SU-DHL-6 (cell line): ENCODE measurements at regions not wholly inside any gene's neighbourhood (a gene's known extent, or its start where the extent isn't known, plus 50 kb on each side); places are given as distances from the start of the nearest gene placed in this dataset.

Source experiments
- EZH2phosphoT487 ChIP-seq: fragments of 200-600 bp; sonication (generic), shearing (Covaris generic); conservative IDR thresholded peaks from 2 replicates; pipeline ENCODE4 v1.6.1; 2018; ENCODE audit warnings: mild to moderate bottlenecking, antibody characterized with exemption, low read length, moderate library complexity, mixed read lengths
- TF ChIP-seq, protein P1 (sequence below): fragments of 200-600 bp; sonication (generic); IDR thresholded peaks from one replicate; pipeline ENCODE4 v1.5.1; 2017; ENCODE audit warnings: antibody characterized with exemption, mild to moderate bottlenecking, low read length, moderate library complexity; ENCODE audit not compliant: insufficient read depth, poor library complexity, severe bottlenecking

DNA sequence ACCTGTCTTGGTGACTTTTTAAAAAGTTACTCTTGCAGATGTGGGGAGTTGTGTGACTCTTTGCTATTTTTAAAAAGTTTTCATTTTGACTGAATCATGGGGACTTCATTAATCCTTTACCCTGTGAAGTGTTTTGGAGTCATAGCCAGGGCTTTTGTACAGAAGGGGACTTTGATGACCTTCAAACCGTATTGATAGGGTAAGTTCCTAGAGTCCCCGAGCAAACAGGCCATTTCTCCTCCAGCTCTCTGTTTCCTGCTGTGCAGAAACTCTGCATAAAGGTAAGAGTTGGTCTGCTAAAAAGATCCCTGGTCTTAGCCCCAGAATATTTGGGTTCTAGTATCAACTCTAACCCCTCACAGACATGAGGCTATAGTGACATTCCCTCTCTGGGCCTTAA is 170.8 kb upstream of the BCL6 start:
- TF ChIP-seq, protein P1, sequence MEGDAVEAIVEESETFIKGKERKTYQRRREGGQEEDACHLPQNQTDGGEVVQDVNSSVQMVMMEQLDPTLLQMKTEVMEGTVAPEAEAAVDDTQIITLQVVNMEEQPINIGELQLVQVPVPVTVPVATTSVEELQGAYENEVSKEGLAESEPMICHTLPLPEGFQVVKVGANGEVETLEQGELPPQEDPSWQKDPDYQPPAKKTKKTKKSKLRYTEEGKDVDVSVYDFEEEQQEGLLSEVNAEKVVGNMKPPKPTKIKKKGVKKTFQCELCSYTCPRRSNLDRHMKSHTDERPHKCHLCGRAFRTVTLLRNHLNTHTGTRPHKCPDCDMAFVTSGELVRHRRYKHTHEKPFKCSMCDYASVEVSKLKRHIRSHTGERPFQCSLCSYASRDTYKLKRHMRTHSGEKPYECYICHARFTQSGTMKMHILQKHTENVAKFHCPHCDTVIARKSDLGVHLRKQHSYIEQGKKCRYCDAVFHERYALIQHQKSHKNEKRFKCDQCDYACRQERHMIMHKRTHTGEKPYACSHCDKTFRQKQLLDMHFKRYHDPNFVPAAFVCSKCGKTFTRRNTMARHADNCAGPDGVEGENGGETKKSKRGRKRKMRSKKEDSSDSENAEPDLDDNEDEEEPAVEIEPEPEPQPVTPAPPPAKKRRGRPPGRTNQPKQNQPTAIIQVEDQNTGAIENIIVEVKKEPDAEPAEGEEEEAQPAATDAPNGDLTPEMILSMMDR, result no peak
- TF ChIP-seq EZH2phosphoT487, result no peak
